IPS DF 4.7 (cell line): ENCODE measurements at regions not wholly inside any gene's neighbourhood (a gene's known extent, or its start where the extent isn't known, plus 50 kb on each side); places are given as distances from the start of the nearest gene placed in this dataset.
A peak's percentile ranks its signal among the peaks of the same experiment; 100 is the strongest.

Experiments used
- DNase-seq: peaks from one replicate; pipeline ENCODE4 v3.0.0-alpha.2; 2013; ENCODE audit warnings: low spot score; ENCODE audit errors: extremely low read depth

GRCh38 chr4:180768610-180769009 lies 1474.6 kb upstream of the TENM3 start:
- DNase-seq = no peak

- no peak for DNase-seq
Measured at GRCh38 chr4:180769791-180770190, 1473.4 kb upstream of the TENM3 start.

GRCh38 chr4:180770265-180770664 lies 1472.9 kb upstream of the TENM3 start:
- DNase-seq = no peak

- no peak for DNase-seq
Measured at GRCh38 chr4:180784940-180785339, 1458.3 kb upstream of the TENM3 start.

GRCh38 chr4:180788729-180789128 lies 1454.5 kb upstream of the TENM3 start:
- DNase-seq = no peak

- DNase-seq = no peak
Measured at GRCh38 chr4:180789929-180790328, 1453.3 kb upstream of the TENM3 start.

- no peak for DNase-seq
Measured at GRCh38 chr4:180790471-180790870, 1452.7 kb upstream of the TENM3 start.

GRCh38 chr4:180792541-180792940 lies 1450.7 kb upstream of the TENM3 start:
- no peak for DNase-seq

- no peak for DNase-seq
Measured at GRCh38 chr4:180794333-180794732, 1448.9 kb upstream of the TENM3 start.

GRCh38 chr4:180798036-180798577 lies 1445.1 kb upstream of the TENM3 start:
- peak; percentile 9 for DNase-seq

GRCh38 chr4:180799798-180800197 lies 1443.4 kb upstream of the TENM3 start:
- DNase-seq = no peak

GRCh38 chr4:180805101-180805500 lies 1438.1 kb upstream of the TENM3 start:
- no peak for DNase-seq

- no peak for DNase-seq
Measured at GRCh38 chr4:180808862-180809261, 1434.3 kb upstream of the TENM3 start.

- DNase-seq = no peak
Measured at GRCh38 chr4:180809439-180809838, 1433.8 kb upstream of the TENM3 start.

GRCh38 chr4:180810581-180810980 lies 1432.6 kb upstream of the TENM3 start:
- DNase-seq = no peak

- DNase-seq = no peak
Measured at GRCh38 chr4:180811556-180811955, 1431.6 kb upstream of the TENM3 start.

- no peak for DNase-seq
Measured at GRCh38 chr4:180812783-180813182, 1430.4 kb upstream of the TENM3 start.

- no peak for DNase-seq
Measured at GRCh38 chr4:180814875-180815417, 1428.3 kb upstream of the TENM3 start.

GRCh38 chr4:180817529-180817928 lies 1425.7 kb upstream of the TENM3 start:
- no peak for DNase-seq

- DNase-seq = no peak
Measured at GRCh38 chr4:180823108-180823507, 1420.1 kb upstream of the TENM3 start.

- DNase-seq = no peak
Measured at GRCh38 chr4:180827232-180828009, 1415.8 kb upstream of the TENM3 start.

GRCh38 chr4:180828455-180829018 lies 1414.7 kb upstream of the TENM3 start:
- DNase-seq = peak; percentile 9

GRCh38 chr4:180832073-180832472 lies 1411.1 kb upstream of the TENM3 start:
- DNase-seq = no peak
